NCI-H226 (cell line): ENCODE measurements at regions not wholly inside any gene's neighbourhood (a gene's known extent, or its start where the extent isn't known, plus 50 kb on each side); places are given as distances from the start of the nearest gene placed in this dataset.

Experiments
- DNase-seq: peaks from one replicate; pipeline ENCODE4 v3.0.0-alpha.2; 2015

DNA sequence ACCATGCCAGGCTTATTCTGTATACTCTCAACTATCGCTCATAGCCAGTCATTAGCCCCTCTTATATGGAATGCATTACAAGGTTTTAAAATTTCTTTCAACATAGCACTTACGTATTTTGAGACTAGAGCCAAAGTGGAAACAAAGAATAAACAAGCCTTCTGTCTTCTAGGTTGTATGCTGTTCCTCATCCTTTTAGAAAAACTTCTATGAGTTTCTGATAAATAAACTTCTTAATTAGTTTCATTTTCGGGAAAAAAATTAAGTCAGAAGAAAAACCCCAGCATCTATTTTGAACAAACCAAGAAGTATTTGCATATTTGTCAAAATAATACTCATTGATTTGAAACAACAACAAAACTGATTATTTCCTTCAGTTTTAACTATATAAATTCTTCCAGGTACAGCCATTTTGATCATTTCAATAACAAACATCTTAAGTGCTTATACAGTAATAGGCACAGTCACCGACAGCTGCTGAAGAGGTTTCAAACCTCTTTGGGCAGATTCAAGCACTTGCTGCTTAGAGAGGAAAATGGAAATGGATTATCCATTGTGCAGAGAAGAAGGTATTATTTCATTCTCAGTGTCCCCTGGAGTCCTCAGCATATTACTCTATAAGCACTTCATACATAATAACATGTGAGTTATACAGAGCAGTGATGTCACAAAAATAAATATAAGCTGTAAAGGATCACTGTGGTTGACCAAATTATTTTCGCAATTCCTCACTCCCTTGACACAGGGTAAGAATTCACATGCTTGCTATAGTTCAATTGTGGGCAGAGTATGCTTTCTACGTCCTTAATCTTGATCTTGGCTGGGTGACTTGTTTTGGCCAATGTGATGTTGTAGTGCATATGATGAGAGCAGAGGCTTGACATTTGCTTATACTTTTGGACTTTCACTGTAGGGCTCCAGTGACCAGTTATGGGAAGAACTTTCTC, 833.8 kb downstream of the TRIB2 start:
- no peak for DNase-seq

DNA sequence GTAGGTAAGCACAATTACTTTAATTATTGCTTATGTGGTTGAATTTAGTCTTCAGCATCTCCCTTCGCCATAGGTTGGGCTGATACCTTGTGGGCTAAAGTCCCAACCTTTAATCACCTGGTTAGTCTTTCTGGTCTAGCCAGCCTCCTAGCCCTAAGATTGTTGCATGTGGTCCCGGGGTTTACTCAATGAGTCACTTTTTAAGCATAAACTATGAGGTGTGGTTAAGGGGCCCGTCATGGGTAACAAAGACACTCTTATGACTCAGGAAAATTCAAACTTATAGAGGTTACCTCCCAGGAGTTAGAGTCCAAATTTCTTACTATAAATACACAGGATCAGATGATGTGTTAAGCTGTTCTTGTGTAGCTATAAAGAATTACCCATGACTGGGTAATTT, 841.6 kb downstream of the TRIB2 start:
- no peak for DNase-seq

DNA sequence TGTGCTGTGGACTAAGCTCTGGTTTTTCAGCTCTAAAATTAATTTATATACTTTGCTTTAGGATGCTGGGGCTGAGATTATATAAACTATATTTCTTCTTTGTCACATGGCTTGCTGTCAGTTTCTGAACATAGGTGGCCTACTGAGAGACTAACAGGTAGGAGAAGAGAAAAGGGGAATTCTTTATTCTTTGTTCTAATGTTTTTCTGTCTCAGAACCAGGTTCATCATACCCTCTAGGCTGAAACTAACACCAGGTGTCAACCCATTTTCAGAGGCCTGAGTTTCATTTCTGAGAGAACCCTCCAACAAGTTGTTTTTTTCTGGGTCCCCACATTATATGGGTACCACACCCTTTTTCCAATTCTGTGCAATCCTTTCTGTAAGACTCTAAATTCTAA, 843.6 kb downstream of the TRIB2 start:
- no peak for DNase-seq

DNA sequence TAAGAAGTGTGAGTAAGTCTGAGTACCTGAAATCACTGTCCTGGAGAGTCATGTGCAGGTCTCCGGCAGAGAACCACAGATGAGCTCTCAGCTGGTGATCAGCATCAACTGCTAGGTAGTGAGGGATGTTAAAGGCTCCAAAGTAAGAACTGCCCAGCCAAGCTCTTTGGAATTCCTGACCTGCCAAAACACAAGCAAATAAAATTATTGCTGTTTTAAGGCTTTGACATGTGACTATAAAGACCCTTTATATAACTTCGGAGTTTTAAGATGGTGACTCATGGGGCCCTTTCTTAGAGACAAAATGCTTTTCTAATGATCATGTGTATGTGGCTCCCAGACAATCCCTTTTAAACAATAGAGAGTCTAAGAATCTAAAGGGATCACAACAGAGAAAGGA, 855.7 kb downstream of the TRIB2 start:
- DNase-seq: no peak

DNA sequence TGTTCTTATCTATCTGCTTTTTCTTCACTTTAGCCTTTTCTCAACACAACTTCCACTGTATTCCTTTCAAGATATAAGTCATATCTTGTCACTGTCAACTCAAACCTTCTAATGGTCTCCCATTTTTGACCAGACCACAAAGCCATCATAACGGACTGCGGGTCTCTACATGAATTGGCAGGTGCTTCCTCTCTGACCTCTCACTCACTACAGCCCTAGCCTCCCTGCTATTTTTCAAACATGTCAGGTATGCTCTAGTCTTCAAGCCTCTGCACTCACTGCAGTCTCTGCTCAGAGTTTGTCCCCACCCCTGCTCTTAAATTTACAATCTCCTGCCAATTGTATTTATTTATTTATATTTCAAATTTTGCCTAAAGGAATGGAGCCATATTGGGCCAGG, 858.1 kb downstream of the TRIB2 start:
- DNase-seq: no peak

DNA sequence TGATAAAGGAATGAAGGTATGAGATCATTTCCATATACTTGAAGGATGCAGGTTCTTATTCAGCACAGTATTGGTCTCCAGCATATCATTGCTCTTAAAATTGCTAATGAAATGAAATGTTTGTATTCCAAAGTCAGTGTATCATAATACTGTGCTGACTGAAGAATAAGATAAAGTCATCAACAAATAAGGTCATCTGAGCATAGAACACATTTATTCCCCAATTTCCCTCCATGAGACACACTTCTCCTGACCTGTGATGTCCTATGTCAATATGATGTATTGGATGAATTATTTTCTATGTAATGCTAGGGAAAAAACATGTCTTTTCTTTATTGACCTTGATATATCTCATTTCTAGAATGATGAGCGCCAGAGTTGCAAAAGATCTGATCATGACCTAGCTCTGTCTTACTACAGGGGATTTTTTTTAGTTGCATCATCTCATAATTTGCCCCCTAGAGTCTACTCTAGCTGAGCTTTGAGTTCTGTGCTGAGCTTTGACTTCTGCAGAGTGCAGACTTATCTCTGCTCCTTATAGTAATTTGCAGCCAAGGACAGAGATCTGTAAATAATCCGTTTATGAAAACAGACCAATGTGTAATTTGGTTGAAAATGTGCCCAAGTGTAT, 859.8 kb downstream of the TRIB2 start:
- DNase-seq: no peak

DNA sequence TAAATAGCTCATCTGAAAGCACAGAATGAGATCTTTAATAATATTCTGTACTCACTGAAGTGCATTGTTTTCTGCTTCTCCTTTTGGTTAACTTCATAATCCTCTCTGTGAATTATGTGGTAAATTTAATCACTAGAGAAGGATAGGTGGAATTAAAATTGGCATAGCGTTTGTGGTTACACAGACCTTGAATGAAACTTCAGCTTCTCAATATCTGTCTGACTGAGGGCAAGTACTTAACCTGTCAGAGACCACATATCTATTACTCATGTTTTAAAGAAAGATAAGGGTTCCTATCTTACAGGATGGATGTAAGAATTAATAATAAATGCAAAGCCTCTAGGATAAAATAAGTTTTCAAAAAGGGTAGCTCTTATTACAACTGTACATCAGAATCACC, 861.8 kb downstream of the TRIB2 start:
- DNase-seq: no peak

DNA sequence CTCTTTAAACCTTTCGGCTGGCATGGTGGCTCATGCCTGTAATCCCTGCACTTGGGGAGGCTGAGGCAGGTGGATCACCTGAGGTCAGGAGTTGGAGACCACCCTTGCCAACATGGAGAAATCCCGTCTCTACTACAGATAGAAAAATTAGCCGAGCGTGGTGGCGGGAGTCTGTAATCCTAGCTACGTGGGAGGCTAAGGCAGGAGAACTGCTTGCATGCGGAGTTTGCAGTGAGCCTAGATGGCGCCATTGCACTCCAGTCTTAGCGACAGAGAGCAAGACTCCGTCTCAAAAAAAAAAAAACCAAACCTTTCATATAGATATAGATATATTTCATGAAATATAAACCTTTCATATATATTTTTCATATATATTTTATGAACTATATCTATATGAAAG, 864.7 kb downstream of the TRIB2 start:
- no peak for DNase-seq

DNA sequence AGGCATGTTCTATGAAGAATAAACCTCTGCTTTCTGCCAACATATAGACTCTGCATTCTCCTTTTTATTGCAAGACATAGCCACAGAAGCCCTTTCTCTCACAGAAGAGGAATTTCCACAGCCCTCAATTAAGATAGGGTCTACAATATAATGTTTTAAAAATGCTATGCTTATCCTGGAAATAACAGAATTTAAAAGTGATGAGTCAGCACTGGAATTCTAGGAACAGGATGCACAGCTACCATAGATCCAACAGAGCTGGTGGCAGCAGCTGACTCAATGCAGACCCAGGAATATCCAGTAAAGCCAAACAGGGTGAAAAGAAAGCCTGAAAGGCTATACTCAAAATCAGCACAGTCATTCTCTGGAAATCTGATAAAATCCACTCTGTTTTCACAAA, 866.9 kb downstream of the TRIB2 start:
- no peak for DNase-seq

DNA sequence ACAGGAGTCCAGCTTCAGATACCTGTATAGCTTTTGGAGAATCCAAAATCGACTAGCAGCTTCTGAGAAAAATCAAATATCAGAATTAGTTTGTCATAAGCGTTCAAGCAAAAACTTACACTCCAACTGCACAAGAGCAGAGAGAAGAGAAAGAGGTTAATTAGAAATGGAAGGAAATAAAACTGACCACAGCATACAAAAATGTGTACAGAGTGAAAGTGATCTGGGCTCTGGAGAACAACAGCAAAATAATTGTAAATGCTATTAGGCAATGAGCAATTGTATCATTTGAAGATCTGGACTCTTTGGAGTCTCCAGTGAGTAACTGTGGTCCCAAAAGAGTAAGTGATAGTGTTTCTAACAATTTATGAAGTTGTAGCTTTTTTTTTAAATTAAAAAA, 867.3 kb downstream of the TRIB2 start:
- DNase-seq: no peak

DNA sequence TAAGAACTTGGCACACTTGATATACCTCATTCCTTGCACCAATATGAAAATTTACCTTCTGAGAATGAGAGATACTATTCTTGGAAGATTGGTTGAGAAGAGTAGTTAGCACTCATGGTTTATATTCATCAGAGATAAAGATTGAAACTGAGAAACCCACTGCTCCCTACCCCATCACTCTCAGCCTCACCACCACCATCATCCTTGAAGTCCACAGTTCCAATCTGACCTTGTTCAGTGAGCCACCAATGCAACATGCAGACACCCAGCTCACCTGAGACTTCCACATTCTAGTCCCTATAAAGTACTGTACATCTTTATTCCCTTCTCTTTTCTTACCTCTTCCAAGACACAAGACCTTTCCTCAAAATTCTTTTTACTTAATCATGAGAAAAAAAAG, 869.0 kb downstream of the TRIB2 start:
- no peak for DNase-seq

DNA sequence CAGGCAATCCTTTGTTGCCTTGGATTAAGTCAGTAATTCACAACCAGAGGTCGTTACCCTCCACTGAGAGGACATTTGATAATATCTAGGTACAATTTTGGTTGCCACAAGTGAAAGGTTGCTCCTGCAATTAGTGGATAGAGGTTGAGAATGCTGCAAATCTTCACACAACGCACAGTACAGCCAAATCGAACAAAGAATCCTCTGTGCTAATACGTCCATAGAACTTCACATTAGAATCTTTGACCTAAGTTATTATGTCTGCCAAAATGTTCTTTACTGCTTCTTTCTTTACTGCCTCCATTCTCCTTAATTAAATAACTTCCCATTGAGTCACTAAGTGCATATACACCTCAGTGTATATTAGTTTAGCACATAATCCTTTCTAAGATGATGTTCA, 879.5 kb downstream of the TRIB2 start:
- no peak for DNase-seq

DNA sequence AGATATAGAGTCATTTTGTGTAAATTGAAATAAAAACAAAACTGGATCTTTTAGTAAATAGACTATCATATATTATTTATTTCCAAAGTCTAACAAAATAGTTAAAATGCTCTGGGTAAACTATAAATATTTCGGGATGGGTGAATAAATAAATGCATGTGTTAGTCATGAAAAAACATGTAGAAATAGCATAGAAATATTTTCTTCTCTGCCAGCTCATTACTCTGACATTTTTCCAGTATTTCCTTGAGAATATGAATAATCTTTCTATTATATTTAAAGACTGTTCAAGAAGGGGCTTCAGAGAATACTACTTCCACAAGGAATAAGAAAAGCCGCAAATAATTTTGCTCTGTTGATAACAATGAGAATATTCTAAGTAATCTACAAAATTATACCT, 880.4 kb downstream of the TRIB2 start:
- DNase-seq: no peak

DNA sequence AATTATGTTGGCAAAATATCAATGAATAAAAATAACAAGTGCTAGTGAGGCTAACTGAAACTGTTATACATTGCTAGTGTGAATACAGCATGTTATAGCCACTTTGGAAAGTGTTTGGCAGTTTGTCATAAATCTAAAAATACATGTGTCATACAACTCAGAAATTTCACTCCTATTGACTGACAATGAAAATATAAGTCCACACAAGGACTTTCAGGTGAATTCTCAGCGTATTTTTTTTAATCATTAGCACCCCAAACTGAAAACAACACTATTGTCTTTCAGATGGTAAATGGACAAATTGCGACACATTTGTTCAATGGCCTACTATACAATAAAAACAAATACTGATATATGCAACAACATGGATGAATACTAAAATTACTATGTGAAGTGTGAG, 884.8 kb downstream of the TRIB2 start:
- no peak for DNase-seq

DNA sequence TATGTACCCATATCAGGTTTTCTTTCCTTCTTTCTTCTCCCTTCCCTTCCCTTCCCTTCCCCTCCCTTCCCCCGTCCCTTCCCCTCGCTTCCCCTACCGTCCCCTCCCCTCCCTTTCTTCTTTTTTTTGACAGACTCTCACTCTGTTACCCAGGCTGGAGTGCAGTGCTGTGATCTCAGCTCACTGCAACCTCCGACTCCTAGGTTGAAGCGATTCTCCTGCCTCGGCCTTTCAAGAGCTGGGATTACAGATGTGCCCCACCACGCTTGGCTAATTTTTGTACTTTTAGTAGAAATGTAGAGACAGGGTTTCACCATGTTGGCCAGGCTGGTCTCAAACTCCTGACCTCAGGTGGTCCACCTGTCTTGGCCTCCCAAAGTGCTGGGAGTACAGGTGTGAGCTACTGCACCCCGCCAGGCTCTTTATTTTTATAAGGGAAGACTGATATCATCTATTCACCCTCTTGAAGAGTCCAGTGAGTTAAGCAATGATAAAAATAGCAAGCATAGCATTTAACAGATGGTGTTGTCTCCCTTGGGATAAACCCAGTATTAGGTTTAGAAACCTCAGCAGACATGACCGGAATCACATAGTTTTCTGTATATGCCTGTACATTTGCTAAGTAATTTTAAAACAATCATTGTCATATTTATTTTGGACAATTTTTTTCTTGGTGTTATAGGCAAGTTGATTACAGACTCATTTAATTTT, 888.4 kb downstream of the TRIB2 start:
- DNase-seq: no peak

DNA sequence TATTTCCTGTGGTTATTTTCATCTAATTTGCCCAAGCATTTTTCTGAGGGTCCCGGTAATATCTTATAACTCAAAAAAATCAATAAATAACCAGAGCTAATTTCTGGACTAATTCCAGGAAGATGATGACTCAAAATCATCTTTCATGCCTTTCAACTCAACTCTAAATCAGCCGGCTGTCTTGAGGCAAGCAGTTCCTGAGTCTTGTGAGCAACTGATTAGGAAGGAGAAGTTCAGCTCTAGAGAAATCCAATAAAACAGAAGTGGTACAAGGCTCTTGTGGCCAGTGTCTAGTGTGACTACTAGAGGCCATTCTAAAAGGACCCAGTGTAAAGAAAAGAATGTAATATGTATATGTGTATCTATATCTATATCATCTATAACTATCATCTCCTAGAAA, 890.4 kb downstream of the TRIB2 start:
- DNase-seq: no peak

DNA sequence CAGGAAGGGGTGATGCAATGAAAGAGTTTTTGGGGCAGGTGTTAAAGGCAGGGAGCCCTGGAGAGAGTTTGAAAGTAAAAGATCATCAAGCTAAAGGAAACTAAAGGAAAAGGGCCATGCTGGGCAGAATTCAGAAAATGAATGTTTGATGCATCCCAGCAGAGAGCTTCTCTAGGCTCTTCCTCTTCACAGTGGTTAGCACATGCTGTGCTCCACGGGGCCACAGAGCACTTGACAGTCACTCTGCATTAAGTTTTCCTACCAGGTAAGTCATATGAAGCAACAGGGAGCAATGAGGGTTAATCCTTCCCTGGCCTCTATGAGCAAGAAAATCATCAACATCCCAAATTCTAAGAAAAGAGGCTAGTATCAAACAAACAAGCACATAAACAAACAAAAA, 895.2 kb downstream of the TRIB2 start:
- no peak for DNase-seq

DNA sequence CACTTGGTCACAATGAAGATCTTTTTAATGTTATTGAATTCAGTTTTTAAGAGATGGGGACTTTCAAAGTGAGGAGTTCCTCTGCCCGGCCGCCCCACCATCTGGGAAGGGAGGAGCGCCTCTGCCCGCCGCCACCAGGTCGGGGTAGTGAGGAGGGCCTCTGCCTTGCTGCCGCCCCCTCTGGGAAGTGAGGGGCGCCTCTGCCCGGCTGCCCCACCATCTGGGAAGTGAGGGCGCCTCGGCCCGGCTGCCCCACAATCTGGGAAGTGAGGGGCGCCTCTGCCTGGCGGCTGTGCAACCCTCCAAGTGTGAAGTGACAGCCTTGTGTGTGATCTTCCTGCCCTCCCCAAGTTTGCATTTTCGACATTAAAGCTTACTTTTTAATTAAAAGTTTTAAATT, 899.3 kb downstream of the TRIB2 start:
- no peak for DNase-seq

DNA sequence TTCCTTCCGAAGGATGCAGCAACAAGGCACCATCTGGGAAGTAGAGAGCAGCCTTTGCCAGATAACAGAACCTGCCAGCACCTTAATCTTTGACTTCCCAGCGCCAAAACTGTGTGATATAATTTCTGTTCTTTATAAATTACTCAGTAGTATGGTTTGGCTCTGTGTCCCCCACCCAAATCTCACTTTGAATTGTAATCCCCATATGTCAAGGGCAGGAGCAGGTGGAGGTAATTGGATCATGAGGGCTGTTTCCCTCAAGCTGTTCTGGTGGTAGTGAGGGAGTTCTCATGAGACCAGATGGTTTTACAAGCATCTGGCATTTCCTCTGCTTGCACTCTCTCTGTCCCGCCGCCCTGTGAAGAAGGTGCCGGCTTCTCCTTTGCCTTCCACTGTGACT, 899.9 kb downstream of the TRIB2 start:
- DNase-seq: no peak

DNA sequence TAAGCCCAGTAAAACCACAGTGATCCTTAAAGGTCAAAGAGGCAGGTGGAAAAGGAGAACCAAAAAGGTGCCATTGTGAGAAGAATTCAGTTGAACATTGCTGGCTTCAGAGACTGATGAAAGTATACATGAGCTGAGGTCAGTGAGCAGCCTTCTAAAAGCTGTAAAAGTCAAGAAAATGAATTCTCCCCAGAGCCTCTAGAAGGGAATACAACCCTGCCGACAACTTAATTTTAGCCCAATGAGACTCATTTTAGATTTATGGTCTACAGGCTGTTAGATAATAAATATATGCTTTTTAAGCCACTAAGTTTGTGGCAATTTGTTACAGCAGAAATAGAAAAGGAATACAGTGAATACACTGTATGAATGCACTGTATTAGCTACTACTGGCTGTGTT, 911.4 kb downstream of the TRIB2 start:
- no peak for DNase-seq

DNA sequence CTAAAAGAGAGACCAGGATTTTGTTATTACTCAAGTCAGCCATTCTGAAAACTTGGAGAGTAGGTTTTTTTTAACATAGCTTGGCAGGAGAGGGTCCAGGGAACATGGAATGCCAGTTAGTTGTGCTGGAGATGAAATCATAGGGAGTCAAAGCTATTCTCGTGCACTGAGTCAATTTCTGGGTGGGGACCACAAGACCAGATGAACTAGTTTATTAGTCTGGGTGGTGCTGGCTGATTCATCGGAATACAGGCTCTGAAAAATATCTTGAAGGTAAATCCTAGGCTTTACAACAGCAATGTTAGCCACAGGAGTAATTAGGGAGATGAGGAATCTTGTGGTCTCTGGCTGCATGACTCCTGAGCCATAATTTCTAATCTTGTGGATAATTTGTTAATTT, 921.4 kb downstream of the TRIB2 start:
- no peak for DNase-seq

DNA sequence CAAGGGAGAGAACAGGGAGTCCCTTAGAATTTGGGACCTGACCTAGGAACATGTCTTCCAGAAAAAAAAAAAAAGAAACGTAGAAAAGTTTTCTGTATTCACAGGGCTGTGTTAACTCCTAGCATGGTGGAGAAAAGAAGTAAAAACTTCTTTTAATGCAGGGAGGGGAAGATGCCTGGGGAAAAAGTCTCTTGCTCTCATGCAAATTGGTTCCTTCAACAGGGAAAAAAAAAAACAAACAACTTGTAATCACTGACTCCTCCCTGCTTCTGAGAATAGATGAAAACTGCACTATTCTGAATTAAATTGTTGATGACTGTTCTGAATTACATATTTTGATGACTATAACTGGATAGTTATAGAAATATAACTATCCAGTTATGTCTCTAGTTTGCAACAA, 933.2 kb downstream of the TRIB2 start:
- DNase-seq: no peak

DNA sequence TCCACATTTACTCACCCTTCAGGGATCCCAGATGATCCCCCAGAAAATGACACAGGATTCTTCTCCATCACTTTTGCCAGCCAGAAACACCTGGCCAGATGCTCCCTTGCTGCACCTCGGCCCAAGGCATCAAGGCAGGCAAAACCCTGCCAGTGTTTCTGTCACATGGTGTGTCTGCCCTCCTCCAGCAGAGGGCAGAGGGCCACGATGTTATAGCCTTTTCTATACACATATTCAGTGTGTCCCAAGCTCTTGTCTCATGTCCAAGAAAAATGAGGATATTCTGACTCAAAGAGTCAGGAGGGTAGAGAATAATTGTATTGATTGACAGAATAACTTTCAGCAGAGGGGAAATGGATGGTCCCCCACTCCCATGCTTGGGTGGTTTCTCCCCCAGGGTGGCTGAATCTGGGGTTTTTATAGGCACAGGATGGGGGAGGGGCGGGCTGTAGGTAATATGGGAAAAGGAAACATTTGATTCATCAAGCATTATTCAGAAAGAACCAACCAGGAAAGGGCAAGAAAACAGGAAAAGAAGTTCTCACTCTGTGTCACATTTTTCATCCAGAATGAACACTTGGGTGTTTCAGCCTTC, 933.9 kb downstream of the TRIB2 start:
- DNase-seq: no peak

DNA sequence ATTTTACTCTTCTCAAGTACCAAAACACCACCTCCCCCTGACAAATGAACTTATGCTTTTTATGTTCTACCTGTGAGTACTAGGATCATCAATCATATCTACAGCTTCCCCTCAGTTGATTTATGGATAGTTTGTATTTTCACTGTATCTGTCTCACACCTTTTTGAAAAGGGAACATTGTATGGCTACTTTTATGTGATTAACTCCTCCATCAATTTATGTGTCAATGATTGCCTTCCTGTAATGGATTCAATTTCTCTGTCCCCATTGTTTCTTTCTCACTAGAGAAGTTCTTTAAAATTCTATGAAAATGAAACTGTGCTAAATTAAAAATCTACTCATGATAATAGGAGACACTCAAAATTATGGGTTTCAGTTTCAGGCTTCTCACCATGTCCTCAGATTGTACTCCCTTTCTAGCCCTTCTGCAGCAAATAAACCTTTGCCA, 935.0 kb downstream of the TRIB2 start:
- DNase-seq: no peak
